Pancreas (tissue), 10 donors: ENCODE measurements at regions not wholly inside any gene's neighbourhood (a gene's known extent, or its start where the extent isn't known, plus 50 kb on each side); places are given as distances from the start of the nearest gene placed in this dataset.

Experiments used
- ATAC-seq, 4 donors: fragments of 200-7000 bp; cut with Tn5 transposase; one replicate each; pipeline versions ENCODE4 v1.8.0 to v1.9.1; 2020; ENCODE audit warnings: mild to moderate bottlenecking in 4 of 4, moderate library complexity in 4 of 4
- DNase-seq, 6 donors: peaks; one replicate each; pipeline ENCODE4 v3.0.0-alpha.2; 2020
- FAIRE-seq: peaks from 2 replicates; lab custom pipeline; 2012; peaks lifted over from hg19 to GRCh38; lab: Jason Lieb, UNC
- H3K27ac ChIP-seq, 4 donors: fragments of 200-600 bp; sonication (generic); 1 replicate in 3 of 4; 2 replicates in 1 of 4; pipeline versions ENCODE4 v1.5.0 to v1.8.0; 2020
- H3K27me3 ChIP-seq, 4 donors: fragments of 200-600 bp; one replicate each; pipeline ENCODE4 v1.8.0; 2021
- H3K36me3 ChIP-seq, 3 donors: fragments of 200-600 bp; sonication (generic) in 1 of 3; one replicate each; pipeline versions ENCODE4 v1.5.0 to v1.8.0; 2020 to 2021
- H3K4me1 ChIP-seq, 3 donors: fragments of 200-600 bp; one replicate each; pipeline ENCODE4 v1.8.0; 2021
- H3K4me3 ChIP-seq, 4 donors: fragments of 200-600 bp; sonication (generic) in 2 of 4; one replicate each; pipeline versions ENCODE4 v1.5.0 to v1.8.0; 2020 to 2021
- H3K9me3 ChIP-seq, 4 donors: fragments of 200-600 bp; one replicate each; pipeline ENCODE4 v1.8.0; 2021
- CTCF ChIP-seq, 4 donors: fragments of 200-600 bp; sonication (generic) in 3 of 4; IDR thresholded peaks; one replicate each; pipeline versions ENCODE4 v1.5.0 to v1.8.0; 2021; ENCODE audit warnings: antibody characterized with exemption in 4 of 4
- WGBS, 2 donors: extraction: QIAGEN DNeasy Blood & Tissue Kit; methylation state at CpG; one replicate each; pipeline ENCODE4 v1.1.7; 2013; 5-methylcytosine and 5-hydroxymethylcytosine counted together
- intact Hi-C, 3 donors: fragments of 100-400 bp; cut with DNase I; formaldehyde crosslinking; loops; one replicate each; pipeline versions ENCODE4 v1.11.1 to v1.14.2; 2022
- donor health status: healthy with polysubstance abuse.
- donor health status: DM: no; HTN: no; CAD: no; lungs with moderate emphysema.
- donor health status: DM: no; HTN: no; CAD: no.
- donor health status: control.
- donor health status: control.
- donor health status: Bipolar disorder and iron deficiency.
- donor health status: DM: yes; HTN: yes; CAD: no.
- donor health status: DM: no; HTN: no; CAD: no.
- donor health status: DM: no; HTN: no; CAD: no.
- donor health status: DM: yes; HTN: yes; CAD: no.

DNA sequence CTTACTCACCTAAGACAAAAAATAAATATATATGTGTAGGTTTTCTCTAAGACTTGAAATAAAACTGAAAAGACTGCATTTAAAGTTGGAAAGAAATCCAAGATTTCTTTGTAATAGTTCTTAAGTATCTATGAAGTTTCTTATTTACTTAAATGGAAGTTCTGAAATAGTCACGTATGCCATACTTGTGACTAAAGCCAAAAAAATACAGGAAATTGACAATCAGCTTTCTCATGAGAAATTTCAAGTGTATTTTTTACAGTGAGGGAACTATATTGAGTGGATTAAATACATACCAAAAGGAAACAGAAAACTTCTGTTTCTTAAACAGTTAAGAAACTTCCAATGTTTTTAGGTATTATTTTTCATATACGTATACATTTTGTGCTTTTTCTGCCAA, 188.1 kb downstream of the DPY19L2 start:
- 58 to 70% methylated on average over 2 of the region's 2 CpGs for WGBS, 2 donors
- no peaks in the 10 kb centered on the region for H3K9me3 ChIP-seq
- no peak overlapping the region for H3K4me3 ChIP-seq
- no peak for TF ChIP-seq CTCF (IDR thresholded peaks at IDR 0.05)
- intact Hi-C loops: no loop called here
- H3K27me3 ChIP-seq: no peaks in the 10 kb centered on the region
- ATAC-seq: no peak
- H3K36me3 ChIP-seq: no peaks in the 10 kb centered on the region
- no peak for FAIRE-seq
- H3K27ac ChIP-seq: no peak overlapping the region
- DNase-seq: no peak
- H3K4me1 ChIP-seq: no peaks in the 10 kb centered on the region

DNA sequence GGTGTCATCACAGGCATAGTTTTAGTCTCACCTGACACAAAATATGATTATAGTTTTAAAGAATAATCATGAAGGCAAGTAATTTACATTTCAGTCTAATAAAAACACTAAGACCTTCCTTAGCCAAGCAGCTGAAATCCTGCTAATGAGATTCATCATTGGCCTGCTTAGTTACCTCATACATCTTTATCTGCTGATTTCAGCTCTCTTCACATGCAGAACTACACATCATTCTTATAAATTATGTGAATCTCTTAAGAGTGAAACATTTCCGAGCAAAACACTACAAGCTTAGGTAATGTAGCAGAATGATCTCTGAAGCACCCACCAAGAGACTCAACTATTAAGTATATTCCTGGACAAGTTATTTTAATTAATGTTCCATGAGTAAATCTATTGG, 198.1 kb downstream of the DPY19L2 start:
- TF ChIP-seq CTCF (IDR thresholded peaks at IDR 0.05): no peak
- 71 to 75% methylated on average over 1 of the region's 1 CpG for WGBS, 2 donors
- H3K9me3 ChIP-seq: no peaks in the 10 kb centered on the region
- intact Hi-C loops: no loop called here
- ATAC-seq (no peak), FAIRE-seq (no peak), DNase-seq (no peak)
- no peaks in the 10 kb centered on the region for H3K27me3 ChIP-seq
- no peak overlapping the region for H3K4me3 ChIP-seq
- H3K27ac ChIP-seq: no peak overlapping the region
- H3K36me3 ChIP-seq: no peaks in the 10 kb centered on the region
- H3K4me1 ChIP-seq: no peaks in the 10 kb centered on the region

- FAIRE-seq: no peak
Observed at GRCh38 chr12:63467951-63468350, 200.3 kb downstream of the DPY19L2 start.

DNA sequence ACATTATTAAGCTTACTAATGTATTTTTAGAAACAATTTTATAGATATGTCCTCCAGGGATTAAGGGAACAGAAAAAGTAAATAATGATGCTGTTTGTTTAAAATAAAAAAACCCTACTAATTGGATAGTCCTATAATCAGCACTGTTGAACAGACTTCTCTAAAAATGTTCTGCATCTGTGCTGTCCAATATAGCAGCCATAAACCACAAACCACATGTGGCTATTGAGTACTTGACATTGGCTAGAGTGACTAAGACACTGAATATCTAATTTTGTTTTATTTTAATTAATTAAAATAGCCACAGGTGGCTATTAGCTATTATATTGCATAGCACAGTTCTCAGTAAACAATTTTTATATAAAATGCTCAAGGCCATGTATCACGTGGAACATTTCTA, 210.4 kb downstream of the DPY19L2 start:
- WGBS, 2 donors: 29 to 41% methylated on average over 1 of the region's 1 CpG
- intact Hi-C loops: no loop called here
- Histone ChIP-seq H3K27ac (no peak overlapping the region), H3K36me3 (no peaks in the 10 kb centered on the region), H3K4me3 (no peak overlapping the region), H3K9me3 (no peaks in the 10 kb centered on the region), H3K27me3 (no peaks in the 10 kb centered on the region), H3K4me1 (no peaks in the 10 kb centered on the region)
- ATAC-seq (no peak), DNase-seq (no peak), FAIRE-seq (no peak)
- no peak for TF ChIP-seq CTCF (IDR thresholded peaks at IDR 0.05)

More at GRCh38 chr12:63467951-63468350, 200.3 kb downstream of the DPY19L2 start:
- H3K27me3 ChIP-seq: no peaks in the 10 kb centered on the region
- DNase-seq (no peak), ATAC-seq (no peak)
- H3K4me3 ChIP-seq: no peak overlapping the region
- no peaks in the 10 kb centered on the region for H3K36me3 ChIP-seq
- H3K9me3 ChIP-seq: no peaks in the 10 kb centered on the region
- intact Hi-C loops: no loop called here
- WGBS, 2 donors: 41 to 49% methylated on average over 4 of the region's 4 CpGs
- no peak overlapping the region for H3K27ac ChIP-seq
- TF ChIP-seq CTCF (IDR thresholded peaks at IDR 0.05): no peak
- H3K4me1 ChIP-seq: no peaks in the 10 kb centered on the region

GRCh38 chr12:63457428-63457827, 210.9 kb downstream of the DPY19L2 start:
- H3K4me3 ChIP-seq: no peak overlapping the region
- no peaks in the 10 kb centered on the region for H3K36me3 ChIP-seq
- DNase-seq (no peak), FAIRE-seq (no peak), ATAC-seq (no peak)
- no peaks in the 10 kb centered on the region for H3K4me1 ChIP-seq
- no peak for TF ChIP-seq CTCF (IDR thresholded peaks at IDR 0.05)
- no peaks in the 10 kb centered on the region for H3K9me3 ChIP-seq
- intact Hi-C loops: no loop called here
- H3K27me3 ChIP-seq: no peaks in the 10 kb centered on the region
- H3K27ac ChIP-seq: no peak overlapping the region
